H9 (cell line): ENCODE measurements at regions not wholly inside any gene's neighbourhood (a gene's known extent, or its start where the extent isn't known, plus 50 kb on each side); places are given as distances from the start of the nearest gene placed in this dataset.

ENCODE experiments used
- DNase-seq: peaks from one replicate; pipeline ENCODE4 v3.0.0-alpha.2; 2017
- H2AFZ ChIP-seq: one replicate; pipeline ENCODE4 v1.6.1; 2013; ENCODE audit warnings: mild to moderate bottlenecking, low read length, control low read depth, moderate library complexity
- H2AK5ac ChIP-seq: 2 replicates; pipeline ENCODE4 v1.6.1; 2013; ENCODE audit warnings: low read length, control low read depth, mixed read lengths; ENCODE audit not compliant: insufficient read length
- H2BK120ac ChIP-seq: one replicate; pipeline ENCODE4 v1.6.1; 2013; ENCODE audit warnings: low read depth, mild to moderate bottlenecking, low read length, control low read depth, inconsistent platforms; ENCODE audit not compliant: poor library complexity, severe bottlenecking
- H2BK12ac ChIP-seq: 2 replicates; pipeline ENCODE4 v1.6.1; 2013; ENCODE audit warnings: low read length, control low read depth, mixed read lengths, low read depth; ENCODE audit not compliant: insufficient read length
- H2BK15ac ChIP-seq: 2 replicates; pipeline ENCODE4 v1.6.1; 2013; ENCODE audit warnings: low read depth, low read length, control low read depth
- H2BK20ac ChIP-seq: one replicate; pipeline ENCODE4 v1.6.1; 2013; ENCODE audit warnings: low read depth, mild to moderate bottlenecking, low read length, control low read depth, inconsistent platforms; ENCODE audit not compliant: poor library complexity, severe bottlenecking
- H2BK5ac ChIP-seq: 2 replicates; pipeline ENCODE4 v1.6.1; 2013; ENCODE audit warnings: low read length, control low read depth, mixed read lengths; ENCODE audit not compliant: insufficient read length
- H3K14ac ChIP-seq: 2 replicates; pipeline ENCODE4 v1.6.1; 2013; ENCODE audit warnings: low read length, control low read depth; ENCODE audit not compliant: insufficient read depth
- H3K18ac ChIP-seq: 2 replicates; pipeline ENCODE4 v1.6.1; 2013; ENCODE audit warnings: low read depth, mild to moderate bottlenecking, mixed read lengths, low read length, control low read depth; ENCODE audit not compliant: insufficient read length
- H3K23ac ChIP-seq: 2 replicates; pipeline ENCODE4 v1.6.1; 2013; ENCODE audit warnings: low read length, control low read depth, mixed read lengths, low read depth; ENCODE audit not compliant: insufficient read length
- H3K23me2 ChIP-seq: 2 replicates; pipeline ENCODE4 v1.6.1; 2013; ENCODE audit warnings: low read depth, mild to moderate bottlenecking, mixed read lengths, low read length, control low read depth; ENCODE audit not compliant: insufficient read length, poor library complexity, severe bottlenecking
- H3K27ac ChIP-seq: 2 replicates; pipeline ENCODE4 v1.5.1; 2013; ENCODE audit warnings: low read length, control low read depth, mixed read lengths, low read depth; ENCODE audit not compliant: insufficient read length
- H3K27me3 ChIP-seq: 2 replicates; pipeline ENCODE4 v1.6.1; 2013; ENCODE audit warnings: low read length, control low read depth, inconsistent platforms; ENCODE audit not compliant: insufficient read depth
- H3K4ac ChIP-seq: 2 replicates; pipeline ENCODE4 v1.6.1; 2013; ENCODE audit warnings: low read depth, mild to moderate bottlenecking, control low read depth, inconsistent platforms, low read length, moderate library complexity
- H3K4me1 ChIP-seq: 2 replicates; pipeline ENCODE4 v1.6.1; 2013; ENCODE audit warnings: low read length, control low read depth, inconsistent platforms; ENCODE audit not compliant: insufficient read depth
- H3K4me2 ChIP-seq: 2 replicates; pipeline ENCODE4 v1.6.1; 2013; ENCODE audit warnings: low read length, control low read depth, mixed read lengths; ENCODE audit not compliant: insufficient read length, insufficient read depth
- H3K56ac ChIP-seq: 2 replicates; pipeline ENCODE4 v1.6.1; 2013; ENCODE audit warnings: low read depth, mild to moderate bottlenecking, mixed read lengths, low read length, control low read depth; ENCODE audit not compliant: insufficient read length
- H3K79me1 ChIP-seq: 2 replicates; pipeline ENCODE4 v1.6.1; 2013; ENCODE audit warnings: low read depth, mild to moderate bottlenecking, moderate library complexity, low read length, control low read depth, inconsistent platforms; ENCODE audit not compliant: insufficient read depth, poor library complexity, severe bottlenecking
- H3K79me2 ChIP-seq: 2 replicates; pipeline ENCODE4 v1.6.1; 2013; ENCODE audit warnings: low read length, control low read depth, inconsistent platforms; ENCODE audit not compliant: insufficient read depth
- H3K9ac ChIP-seq: 2 replicates; pipeline ENCODE4 v1.6.1; 2013; ENCODE audit warnings: low read length, control low read depth, mixed read lengths; ENCODE audit not compliant: insufficient read length; ENCODE audit errors: extremely low read depth
- H3K9me3 ChIP-seq: one replicate; pipeline ENCODE4 v1.6.1; 2013; ENCODE audit warnings: low read depth, low read length, inconsistent platforms; ENCODE audit not compliant: control insufficient read depth
- H3T11ph ChIP-seq: one replicate; pipeline ENCODE4 v1.6.1; 2013; ENCODE audit warnings: mild to moderate bottlenecking, low read length, control low read depth, inconsistent platforms
- H4K20me1 ChIP-seq: one replicate; pipeline ENCODE4 v1.6.1; 2013; ENCODE audit not compliant: control insufficient read depth, insufficient read length, insufficient read depth
- H4K5ac ChIP-seq: 2 replicates; pipeline ENCODE4 v1.6.1; 2013; ENCODE audit warnings: low read depth, mild to moderate bottlenecking, mixed read lengths, low read length, control low read depth; ENCODE audit not compliant: insufficient read length
- H4K8ac ChIP-seq: replicated peaks from 2 replicates; pipeline ENCODE4 v1.6.1; 2013; ENCODE audit warnings: low read length, control low read depth, mixed read lengths, low read depth; ENCODE audit not compliant: insufficient read length
- H4K91ac ChIP-seq: 2 replicates; pipeline ENCODE4 v1.6.1; 2013; ENCODE audit warnings: low read depth, mild to moderate bottlenecking, moderate library complexity, mixed read lengths, low read length, control low read depth; ENCODE audit not compliant: insufficient read length
- H3K27ac Mint-ChIP-seq, 3 experiments: 2 replicates in 2 of 3; 3 replicates in 1 of 3; pipeline ENCODE4 v1.8.0; 2020 to 2021; ENCODE audit warnings: mixed read lengths in 3 of 3, mild to moderate bottlenecking in 1 of 3, moderate library complexity in 1 of 3
- H3K27me3 Mint-ChIP-seq: 2 replicates; pipeline ENCODE4 v1.8.0; 2021; ENCODE audit warnings: low read depth, mild to moderate bottlenecking, moderate library complexity, mixed read lengths
- H3K36me3 Mint-ChIP-seq, 3 experiments: 2 replicates in 2 of 3; 3 replicates in 1 of 3; pipeline ENCODE4 v1.8.0; 2020 to 2021; ENCODE audit warnings: low read depth in 3 of 3, mixed read lengths in 3 of 3; ENCODE audit not compliant: insufficient read depth in 1 of 3
- H3K4me1 Mint-ChIP-seq, 2 experiments: 2 replicates each; pipeline ENCODE4 v1.8.0; 2020; ENCODE audit warnings: mixed read lengths in 2 of 2
- H3K4me3 Mint-ChIP-seq, 2 experiments: 2 replicates in 1 of 2; 3 replicates in 1 of 2; pipeline ENCODE4 v1.8.0; 2020 to 2021; ENCODE audit warnings: mild to moderate bottlenecking in 2 of 2, mixed read lengths in 2 of 2, moderate library complexity in 1 of 2
- H3K9me3 Mint-ChIP-seq, 2 experiments: 2 replicates in 1 of 2; 3 replicates in 1 of 2; pipeline ENCODE4 v1.8.0; 2020; ENCODE audit warnings: mild to moderate bottlenecking in 2 of 2, mixed read lengths in 2 of 2, moderate library complexity in 1 of 2
- WGBS: extraction: QIAGEN DNeasy Blood & Tissue Kit; methylation state at CpG from one replicate; pipeline ENCODE4 v1.1.7; 2013; ENCODE audit warnings: missing lambda C conversion rate, low lambda C conversion rate, mixed read lengths; ENCODE audit not compliant: insufficient read length; ENCODE audit errors: extremely low coverage; 5-methylcytosine and 5-hydroxymethylcytosine counted together
- TF ChIP-seq, protein P1 (sequence below): fragments of 200-600 bp; sonication (generic); conservative IDR thresholded peaks from 3 replicates; pipeline ENCODE4 v1.8.0; 2021; ENCODE audit warnings: antibody characterized with exemption, mild to moderate bottlenecking

- no CpG with 5 or more reads among the region's 3 CpGs for WGBS
- H2AFZ ChIP-seq: no peak overlapping the region
- no peaks in the 10 kb centered on the region for H3K79me2 ChIP-seq
- no peak overlapping the region for H3K18ac ChIP-seq
- H3K27me3 ChIP-seq: no peaks in the 10 kb centered on the region
- H2BK120ac ChIP-seq: no peak overlapping the region
- TF ChIP-seq, protein P1, sequence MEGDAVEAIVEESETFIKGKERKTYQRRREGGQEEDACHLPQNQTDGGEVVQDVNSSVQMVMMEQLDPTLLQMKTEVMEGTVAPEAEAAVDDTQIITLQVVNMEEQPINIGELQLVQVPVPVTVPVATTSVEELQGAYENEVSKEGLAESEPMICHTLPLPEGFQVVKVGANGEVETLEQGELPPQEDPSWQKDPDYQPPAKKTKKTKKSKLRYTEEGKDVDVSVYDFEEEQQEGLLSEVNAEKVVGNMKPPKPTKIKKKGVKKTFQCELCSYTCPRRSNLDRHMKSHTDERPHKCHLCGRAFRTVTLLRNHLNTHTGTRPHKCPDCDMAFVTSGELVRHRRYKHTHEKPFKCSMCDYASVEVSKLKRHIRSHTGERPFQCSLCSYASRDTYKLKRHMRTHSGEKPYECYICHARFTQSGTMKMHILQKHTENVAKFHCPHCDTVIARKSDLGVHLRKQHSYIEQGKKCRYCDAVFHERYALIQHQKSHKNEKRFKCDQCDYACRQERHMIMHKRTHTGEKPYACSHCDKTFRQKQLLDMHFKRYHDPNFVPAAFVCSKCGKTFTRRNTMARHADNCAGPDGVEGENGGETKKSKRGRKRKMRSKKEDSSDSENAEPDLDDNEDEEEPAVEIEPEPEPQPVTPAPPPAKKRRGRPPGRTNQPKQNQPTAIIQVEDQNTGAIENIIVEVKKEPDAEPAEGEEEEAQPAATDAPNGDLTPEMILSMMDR: no peak
- no peak for DNase-seq
- Mint-ChIP-seq H3K4me1 (peaks cover 23 to 45% of the 10 kb centered on the region in 2 experiments), H3K27me3 (no peaks in the 10 kb centered on the region), H3K9me3 (no peaks in the 10 kb centered on the region; a peak in 1 of 5 replicates), H3K36me3 (no peaks in the 10 kb centered on the region; a peak in 2 of 7 replicates), H3K27ac (peak overlapping the region in 1 of 3 experiments; percentile 6; a peak in 3 of 7 replicates), H3K4me3 (no peak overlapping the region)
- H3K14ac ChIP-seq: no peak overlapping the region
- no peak overlapping the region for H3K4me2 ChIP-seq
- H4K91ac ChIP-seq: no peak overlapping the region
- H2AK5ac ChIP-seq: no peak overlapping the region
- no peak overlapping the region for H2BK12ac ChIP-seq
- H3K56ac ChIP-seq: no peak overlapping the region
- H4K5ac ChIP-seq: no peak overlapping the region
- no peak overlapping the region for H3K9ac ChIP-seq
- H3K27ac ChIP-seq: no peak overlapping the region
- H2BK5ac ChIP-seq: no peak overlapping the region
- no peak overlapping the region for H4K8ac ChIP-seq
- H3T11ph ChIP-seq: no peak overlapping the region
- no peaks in the 10 kb centered on the region for H3K23me2 ChIP-seq
- H2BK20ac ChIP-seq: no peak overlapping the region
- no peaks in the 10 kb centered on the region for H3K79me1 ChIP-seq
- no peak overlapping the region for H3K23ac ChIP-seq
- H3K4ac ChIP-seq: no peak overlapping the region
- H4K20me1 ChIP-seq: no peaks in the 10 kb centered on the region
- no peaks in the 10 kb centered on the region for H3K9me3 ChIP-seq
- H3K4me1 ChIP-seq: peaks cover 5% of the 10 kb centered on the region; the same call in 1 of the 2 replicates
- H2BK15ac ChIP-seq: no peak overlapping the region
Observed at GRCh38 chr7:22662556-22663356, 64.2 kb upstream of the IL6 start.
